GM12878 (cell line): ENCODE measurements at regions not wholly inside any gene's neighbourhood (a gene's known extent, or its start where the extent isn't known, plus 50 kb on each side); places are given as distances from the start of the nearest gene placed in this dataset.

Source experiments
- BHLHE40 ChIP-seq, 2 experiments: fragments of 450-650 bp in 1 of 2; IDR thresholded peaks; 2 replicates each; pipeline ENCODE4 v1.6.1; 2011 to 2017; ENCODE audit warnings: low read depth in 2 of 2, borderline replicate concordance in 1 of 2, improper control_type of control experiment in 1 of 2, low read length in 1 of 2, mild to moderate bottlenecking in 1 of 2
- SIX5 ChIP-seq: IDR thresholded peaks from 2 replicates; pipeline ENCODE4 v1.6.1; 2011; ENCODE audit warnings: mild to moderate bottlenecking, low read depth, low read length, moderate library complexity; ENCODE audit not compliant: severe bottlenecking
- USF2 ChIP-seq: IDR thresholded peaks from 2 replicates; pipeline ENCODE4 v1.6.1; 2011; ENCODE audit warnings: low read depth, low read length, improper control_type of control experiment, borderline replicate concordance
- TF ChIP-seq, protein P1 (sequence below): IDR thresholded peaks from 2 replicates; pipeline ENCODE4 v1.6.1; 2012; ENCODE audit warnings: low read depth, low read length, improper control_type of control experiment

GRCh38 chr5:90308787-90309585 is 100.6 kb downstream of the CETN3 start:
- TF ChIP-seq BHLHE40 (IDR thresholded peaks at IDR 0.05; ENCODE audit: borderline replicate concordance in 1 of 2, low read depth in 2 of 2, low read length in 1 of 2) (no peak), SIX5 (no peak), USF2 (no peak)
- TF ChIP-seq, protein P1, sequence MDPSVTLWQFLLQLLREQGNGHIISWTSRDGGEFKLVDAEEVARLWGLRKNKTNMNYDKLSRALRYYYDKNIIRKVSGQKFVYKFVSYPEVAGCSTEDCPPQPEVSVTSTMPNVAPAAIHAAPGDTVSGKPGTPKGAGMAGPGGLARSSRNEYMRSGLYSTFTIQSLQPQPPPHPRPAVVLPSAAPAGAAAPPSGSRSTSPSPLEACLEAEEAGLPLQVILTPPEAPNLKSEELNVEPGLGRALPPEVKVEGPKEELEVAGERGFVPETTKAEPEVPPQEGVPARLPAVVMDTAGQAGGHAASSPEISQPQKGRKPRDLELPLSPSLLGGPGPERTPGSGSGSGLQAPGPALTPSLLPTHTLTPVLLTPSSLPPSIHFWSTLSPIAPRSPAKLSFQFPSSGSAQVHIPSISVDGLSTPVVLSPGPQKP: no peak
